CD4-positive, alpha-beta T cell treated with Interleukin-15 for 4 hours (primary cell): ENCODE measurements at regions not wholly inside any gene's neighbourhood (a gene's known extent, or its start where the extent isn't known, plus 50 kb on each side); places are given as distances from the start of the nearest gene placed in this dataset.

ENCODE experiments used
- DNase-seq: peaks from one replicate; pipeline ENCODE4 v3.0.0-alpha.2; 2020; ENCODE audit warnings: low spot score

DNA sequence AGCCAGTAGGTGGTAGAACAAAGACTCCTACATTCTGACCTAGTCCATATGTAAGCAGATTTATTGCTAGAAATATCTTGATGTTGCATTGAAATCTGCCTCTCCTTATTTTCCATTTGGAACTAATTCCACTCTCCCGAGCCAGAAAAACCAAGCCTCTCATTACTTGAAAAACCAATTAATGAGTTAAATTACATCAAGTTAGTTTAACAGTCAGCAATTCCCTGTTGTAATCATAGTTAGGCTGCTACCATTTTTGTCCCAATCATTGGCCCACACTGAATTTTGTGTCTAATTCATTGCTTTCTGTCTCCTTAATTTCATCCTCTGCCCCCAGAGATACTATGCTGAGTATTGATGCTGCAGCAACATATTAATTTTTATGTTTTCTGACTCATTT is 168.3 kb upstream of the TNP1 start:
- DNase-seq = no peak

DNA sequence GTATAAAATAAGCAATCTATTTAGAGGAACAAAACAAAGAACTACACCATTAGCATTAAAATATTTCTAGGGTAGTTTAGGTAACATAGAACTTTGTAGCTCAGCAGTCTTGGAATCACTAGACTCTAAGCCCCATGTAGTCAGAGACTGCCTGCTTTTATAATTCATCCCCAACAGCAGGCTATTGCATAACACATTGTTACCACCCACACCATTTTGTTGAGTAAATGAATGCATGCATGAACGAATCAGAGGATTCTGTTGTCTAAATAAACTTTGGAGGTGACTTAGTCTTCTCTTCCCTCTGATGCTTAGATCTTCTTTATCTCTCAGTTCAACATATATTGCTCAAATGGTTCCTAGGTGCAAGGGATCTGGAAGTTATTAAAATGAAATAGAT is 167.6 kb upstream of the TNP1 start:
- no peak for DNase-seq

DNA sequence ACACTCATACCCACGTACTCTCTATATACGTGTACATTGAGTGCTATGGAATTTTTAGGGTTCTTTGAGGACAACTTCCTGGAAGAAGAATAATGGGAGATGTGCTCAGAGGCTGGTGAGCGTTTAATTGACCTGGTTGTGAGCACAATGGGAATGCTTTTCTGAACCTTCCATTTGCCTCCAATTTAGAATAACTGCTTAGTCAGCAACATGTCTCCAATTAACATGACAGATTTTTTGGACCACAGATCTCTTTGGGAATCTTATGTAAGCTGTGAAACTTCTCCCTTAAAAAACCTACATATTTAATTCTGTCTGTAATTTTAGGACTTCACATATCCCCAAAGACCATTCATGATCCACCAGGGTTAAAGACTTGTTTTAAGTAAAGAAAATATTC is 166.7 kb upstream of the TNP1 start:
- no peak for DNase-seq

DNA sequence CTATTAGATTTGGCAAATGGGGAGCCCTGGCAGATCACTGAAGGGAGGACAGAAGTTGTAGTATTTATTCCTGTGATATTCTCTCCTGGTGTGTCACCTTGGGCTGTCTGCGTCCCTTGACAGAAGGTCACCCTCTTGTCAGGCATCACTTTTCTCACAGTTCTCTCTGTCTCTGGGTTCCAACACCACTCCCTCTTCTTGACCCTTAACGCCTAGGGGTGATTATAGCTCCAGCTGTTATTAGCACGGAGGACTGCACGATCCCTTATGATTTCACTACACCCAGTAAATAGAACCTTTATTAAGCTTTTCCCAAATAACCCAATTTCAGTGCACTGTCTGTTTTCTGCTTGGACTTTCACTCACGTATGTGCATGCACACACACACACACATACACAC is 166.3 kb upstream of the TNP1 start:
- no peak for DNase-seq

DNA sequence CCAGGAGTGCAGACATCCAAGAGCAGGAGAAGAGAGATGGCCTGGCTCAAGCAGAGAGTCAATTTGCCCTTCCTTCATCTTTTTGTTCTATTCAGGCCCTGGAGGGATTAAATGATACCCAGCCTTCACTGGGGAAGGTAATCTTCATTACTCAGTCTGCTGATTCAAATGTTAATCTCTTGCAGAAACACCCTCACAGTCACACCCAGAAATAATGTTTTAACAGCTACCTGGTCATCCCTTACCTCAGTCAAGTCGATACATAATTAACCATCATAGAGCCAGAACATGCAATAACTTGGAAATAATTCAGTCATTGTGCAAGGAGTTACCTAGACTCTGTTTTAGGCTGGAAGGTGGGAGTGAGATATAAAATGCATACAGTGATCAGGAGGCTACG is 163.7 kb upstream of the TNP1 start:
- no peak for DNase-seq

DNA sequence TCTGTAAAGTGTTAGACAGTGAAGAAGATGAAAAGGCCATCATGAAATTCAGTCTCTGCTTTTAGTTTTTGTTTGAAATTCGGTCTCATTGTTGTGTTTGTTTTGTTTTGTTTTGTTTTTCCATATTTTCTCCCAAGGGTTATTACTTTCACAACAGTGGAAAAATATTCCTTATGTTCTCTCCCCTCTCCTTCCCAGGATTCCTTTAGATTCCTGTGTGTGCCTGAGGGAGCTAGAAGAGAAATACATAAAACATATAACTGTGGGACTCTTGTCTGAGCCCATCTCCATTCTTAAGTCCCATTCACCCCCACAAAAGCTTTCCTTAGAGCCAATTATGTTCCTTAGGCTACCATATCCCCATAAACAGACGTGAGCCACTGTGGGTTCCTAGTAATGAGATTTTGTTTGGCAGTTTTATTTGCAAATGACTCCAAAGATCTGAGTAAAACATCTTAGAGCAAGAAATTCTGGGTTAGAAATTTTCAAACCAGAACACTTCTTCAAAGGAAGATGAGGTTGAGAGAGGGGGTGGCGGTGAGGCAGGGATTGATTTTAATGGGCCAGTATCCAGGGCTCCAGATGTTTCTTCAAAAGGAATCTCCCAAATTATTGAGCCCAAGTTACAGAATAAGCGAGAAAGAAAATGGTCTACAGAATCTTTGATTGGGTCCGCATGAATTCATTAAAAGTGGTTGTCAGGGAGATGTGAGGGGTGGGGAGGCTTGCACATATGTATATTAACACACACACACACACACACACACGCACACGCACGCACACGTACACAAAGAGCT is 157.8 kb upstream of the TNP1 start:
- DNase-seq = no peak

DNA sequence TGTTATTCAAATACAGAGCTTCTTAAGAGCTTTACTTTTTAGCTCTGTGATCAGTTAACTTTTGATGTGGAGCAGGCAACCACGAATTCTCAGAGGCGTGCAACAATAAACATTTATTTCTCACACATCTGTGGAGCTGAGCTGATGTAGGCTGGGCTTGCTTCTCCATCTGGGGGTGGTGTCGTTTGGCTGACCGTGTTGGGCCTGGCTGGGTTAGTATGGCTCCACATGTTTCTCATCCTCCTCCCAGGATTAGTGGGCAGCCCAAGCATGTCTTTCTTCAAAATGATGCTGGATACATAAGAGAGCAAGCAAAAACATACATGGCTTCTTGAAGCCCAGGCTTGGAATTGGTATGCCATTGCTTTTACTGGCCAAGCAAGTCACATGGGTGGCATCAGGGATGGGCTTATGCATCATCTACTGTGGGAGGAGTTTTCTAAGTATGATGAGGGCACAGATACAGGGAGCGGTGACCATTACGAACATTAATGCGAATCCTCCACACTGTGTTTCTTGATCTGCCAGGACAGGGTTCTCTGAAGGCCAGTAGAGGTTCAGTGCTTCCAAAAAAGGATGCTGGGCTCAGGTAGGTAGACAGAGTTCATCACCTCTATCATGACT is 157.0 kb upstream of the TNP1 start:
- no peak for DNase-seq

DNA sequence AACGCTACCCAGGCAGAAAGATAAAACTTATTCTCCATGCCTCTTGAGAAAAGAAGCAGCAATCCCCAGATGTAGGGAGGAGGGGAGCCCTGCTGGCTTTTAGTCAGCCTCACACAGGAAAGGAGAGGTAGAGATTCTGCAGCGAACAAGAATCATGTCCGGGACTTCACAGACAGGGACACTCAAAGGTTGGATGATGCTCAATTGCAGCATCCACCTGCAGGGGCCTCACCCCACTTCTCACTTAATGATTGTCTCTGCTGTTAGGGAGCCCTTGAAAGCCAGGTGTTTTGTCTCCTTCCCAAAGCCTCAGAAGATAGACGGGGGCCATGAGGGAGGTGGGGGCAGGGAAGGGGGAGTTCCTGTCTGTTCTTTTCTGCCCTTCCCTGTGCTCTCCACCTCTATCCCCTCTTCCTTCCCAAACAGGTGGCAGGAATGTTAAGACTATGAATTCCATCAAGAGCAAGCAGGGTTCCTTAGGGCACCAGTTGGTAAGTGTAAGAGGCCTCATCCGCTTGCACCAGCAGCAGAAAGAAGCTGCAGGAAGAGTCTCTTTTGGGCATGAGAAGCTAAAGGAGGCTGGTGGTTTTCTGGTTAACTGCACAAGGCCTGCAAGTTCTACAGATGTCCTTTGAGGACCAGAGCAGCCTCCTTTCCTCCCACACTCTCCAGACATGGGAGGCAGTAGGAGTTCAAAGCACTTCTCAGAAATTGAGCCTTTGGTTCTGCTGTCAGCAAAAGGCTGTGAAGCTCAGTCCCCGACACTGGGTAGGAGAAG is 154.7 kb upstream of the TNP1 start:
- DNase-seq = no peak

DNA sequence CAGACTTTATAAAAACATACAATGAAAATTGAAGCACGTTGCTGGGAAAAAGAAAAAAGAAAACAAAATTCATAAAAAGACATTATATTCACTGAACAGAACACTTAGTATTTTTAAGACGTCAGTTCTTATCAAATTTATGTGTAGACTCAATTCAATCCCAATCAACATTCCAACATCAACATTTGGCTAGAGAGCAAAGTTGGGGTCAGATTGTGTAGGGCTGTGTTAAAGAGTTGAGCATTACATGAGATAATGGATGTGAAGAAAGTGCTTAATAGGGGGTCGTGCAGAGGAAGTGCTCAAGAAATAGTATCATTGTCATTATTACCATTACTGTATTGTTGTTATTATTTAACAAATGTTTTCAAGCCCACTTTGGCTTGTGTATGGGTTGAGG is 154.1 kb upstream of the TNP1 start:
- DNase-seq = no peak

DNA sequence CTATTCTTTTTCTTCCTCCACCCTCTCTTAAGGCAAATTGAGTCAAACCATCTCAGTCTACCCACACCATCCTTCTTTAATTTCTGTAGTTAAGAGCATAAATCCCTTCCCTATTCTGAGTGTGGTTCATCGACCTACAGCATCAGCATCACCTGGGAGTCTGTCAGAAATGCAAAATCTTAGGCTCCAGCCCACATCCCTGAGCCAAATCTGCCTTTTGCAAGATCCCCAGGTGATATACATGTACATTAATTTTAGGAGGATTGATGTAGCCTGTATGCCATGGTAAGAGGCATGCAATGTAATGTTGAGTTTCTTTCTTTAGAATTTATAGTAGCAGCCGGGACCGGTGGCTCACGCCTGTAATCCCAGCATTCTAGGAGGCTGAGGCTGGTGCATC is 151.7 kb upstream of the TNP1 start:
- no peak for DNase-seq

DNA sequence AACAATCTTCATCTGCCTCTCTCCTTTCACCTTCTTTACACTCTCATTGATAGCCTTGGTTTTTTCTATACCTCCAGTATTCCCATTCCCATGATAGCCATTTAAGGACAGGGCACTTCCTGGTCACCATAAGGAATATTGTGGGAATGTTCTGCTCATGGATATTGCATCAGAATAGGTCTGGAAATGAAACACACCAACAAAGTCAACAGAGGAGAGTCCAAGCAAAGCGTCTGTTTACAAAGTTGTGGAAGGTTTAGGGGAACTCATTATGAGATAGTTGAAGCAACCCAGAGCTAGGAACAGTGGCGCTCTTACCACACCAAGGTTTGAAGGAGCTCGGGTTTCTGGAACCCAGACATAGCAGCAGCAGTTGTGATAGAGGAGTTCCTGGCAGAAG is 150.3 kb upstream of the TNP1 start:
- DNase-seq = no peak

DNA sequence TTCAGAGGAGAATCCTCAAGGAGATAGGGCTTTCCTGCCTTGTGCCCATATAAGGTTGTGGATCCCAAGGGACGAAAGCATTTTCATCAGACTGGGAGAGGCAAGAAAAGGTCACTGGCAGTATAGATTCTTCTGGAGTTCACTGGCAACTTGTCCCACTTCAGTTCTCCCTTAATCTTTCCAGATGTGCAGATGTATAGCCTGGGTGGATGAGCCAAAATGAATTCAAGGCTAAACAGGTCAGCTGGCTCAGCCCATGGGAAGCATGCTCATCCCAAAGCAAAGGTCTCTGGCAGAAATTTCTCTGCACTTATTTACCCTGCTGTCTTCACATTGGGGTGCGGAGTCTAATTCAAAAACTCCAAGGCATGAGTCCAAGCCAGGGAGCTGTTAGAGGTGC is 148.9 kb upstream of the TNP1 start:
- no peak for DNase-seq

DNA sequence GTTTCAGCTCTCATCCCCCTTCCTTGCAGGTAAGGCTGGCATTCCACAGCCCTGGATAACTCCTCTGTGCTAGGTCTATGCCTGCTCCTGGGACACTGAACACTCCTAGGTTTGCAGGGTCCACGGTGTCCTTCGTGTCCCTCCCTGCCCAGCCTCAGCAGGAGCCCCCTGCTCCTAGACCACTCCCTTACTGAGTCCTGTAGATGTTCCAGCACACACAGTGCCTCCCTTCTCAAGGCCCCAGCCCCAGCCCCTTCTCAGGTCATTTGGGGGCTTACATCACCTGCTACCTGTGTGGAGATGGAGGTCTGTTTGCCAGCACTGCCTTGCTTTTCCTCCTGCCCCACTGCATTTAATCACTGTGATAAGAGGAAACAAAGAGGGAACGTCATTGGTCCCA is 146.4 kb upstream of the TNP1 start:
- DNase-seq = no peak

DNA sequence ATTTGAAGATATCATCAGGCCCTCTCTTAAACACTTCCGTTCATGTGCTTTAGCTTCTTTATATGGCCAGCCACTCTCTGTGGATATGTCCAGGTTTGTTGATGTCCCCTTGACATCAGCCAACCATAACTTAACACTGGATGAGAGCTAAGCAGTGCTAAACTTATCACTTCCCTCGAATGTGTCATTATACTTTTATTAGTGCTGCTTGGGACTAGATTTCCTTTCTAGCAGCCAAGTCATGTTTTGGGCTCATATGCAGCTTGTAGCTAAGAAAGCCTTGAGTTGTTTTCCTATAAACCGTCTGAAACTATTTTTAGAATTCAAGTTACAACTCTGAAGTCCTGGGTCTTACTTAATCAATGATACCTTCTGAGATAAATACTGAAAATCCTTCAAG is 144.8 kb upstream of the TNP1 start:
- DNase-seq = no peak

DNA sequence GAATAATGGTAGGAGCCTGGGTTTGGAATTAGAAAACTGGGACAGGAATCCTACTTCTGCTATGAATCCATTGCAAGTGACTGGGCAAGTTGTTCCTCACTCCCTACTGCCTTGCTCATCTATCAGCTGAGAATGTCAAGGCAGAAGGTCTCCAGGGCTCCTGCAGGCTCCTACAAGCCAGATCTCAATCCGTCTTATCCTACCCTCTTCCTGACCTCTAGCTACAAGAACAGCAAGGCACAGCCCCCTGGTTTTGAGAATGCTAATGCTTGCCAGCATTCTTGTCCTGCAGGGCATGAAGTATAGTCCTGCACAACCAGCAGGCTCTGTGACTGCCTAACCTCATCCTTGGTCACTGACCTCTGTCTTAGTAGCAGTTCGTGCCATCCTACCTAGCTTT is 141.9 kb upstream of the TNP1 start:
- DNase-seq = no peak

DNA sequence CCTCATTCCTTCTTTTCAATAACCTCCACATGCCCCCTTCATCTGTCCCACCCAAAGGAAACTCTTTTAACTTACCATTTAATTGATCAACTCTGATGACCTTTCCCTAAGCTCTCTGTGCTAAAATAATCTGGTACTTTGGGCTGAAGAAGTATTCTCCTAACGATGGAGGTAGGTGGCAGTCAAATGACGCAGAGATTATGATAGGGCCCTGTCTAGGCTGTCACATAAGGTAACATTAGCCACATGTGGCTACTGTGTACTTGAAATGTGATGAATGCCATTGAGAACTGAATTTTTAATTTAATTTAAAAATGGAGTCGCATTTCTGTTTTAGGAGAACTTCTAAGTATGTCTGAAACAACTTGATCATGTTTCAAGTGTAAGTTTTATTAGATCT is 140.5 kb upstream of the TNP1 start:
- no peak for DNase-seq

DNA sequence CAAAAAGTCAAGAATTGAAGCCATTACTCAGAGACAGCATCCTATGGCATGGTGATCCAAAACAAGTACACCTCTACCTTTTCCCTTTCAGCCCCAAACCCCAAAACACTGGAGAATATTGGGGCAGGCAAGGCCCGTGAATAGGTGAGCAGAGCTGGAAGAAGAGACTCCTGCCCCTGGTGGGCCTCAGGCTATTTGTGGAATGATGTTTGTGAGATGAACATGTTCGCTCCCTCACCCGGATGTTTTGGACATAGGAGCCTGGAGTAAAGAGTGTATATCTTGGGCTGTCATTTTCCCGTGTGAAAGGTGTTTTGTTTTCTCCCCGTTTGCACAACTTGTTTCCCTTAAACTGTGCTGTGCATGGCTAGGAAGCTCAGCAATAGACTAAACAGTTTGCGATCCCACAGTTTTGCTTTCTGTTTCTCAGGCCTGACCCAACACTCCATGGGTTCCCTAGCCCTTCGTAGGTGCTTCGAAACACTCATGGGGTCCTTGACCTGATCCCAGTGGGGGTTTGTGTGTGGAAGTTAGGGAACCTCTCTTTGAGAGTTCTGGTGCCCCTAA is 136.5 kb upstream of the TNP1 start:
- no peak for DNase-seq

DNA sequence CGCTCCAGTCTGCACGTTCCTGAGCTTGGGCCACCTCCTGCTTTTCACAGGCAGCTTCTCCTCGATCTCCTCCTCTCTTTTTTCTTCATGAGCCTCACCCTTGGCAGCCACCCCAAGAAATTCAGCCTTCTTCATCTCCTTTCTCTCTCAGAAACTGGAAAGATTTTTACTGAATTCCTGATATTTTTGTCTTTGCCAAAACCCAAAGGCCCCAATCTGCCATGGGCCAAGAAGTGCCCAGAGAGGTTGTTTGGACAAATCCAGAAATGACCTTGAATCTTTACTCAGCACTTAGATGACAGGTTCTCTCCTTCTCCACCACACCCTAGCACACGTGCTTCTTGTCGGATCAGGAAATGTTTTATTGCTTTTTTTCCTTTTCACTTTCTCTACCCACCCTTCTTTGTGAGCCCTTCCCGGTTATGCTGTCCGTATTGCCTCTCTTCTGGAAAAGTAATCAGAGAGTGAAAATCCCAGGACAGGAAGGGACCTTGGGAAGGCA is 134.5 kb upstream of the TNP1 start:
- no peak for DNase-seq

DNA sequence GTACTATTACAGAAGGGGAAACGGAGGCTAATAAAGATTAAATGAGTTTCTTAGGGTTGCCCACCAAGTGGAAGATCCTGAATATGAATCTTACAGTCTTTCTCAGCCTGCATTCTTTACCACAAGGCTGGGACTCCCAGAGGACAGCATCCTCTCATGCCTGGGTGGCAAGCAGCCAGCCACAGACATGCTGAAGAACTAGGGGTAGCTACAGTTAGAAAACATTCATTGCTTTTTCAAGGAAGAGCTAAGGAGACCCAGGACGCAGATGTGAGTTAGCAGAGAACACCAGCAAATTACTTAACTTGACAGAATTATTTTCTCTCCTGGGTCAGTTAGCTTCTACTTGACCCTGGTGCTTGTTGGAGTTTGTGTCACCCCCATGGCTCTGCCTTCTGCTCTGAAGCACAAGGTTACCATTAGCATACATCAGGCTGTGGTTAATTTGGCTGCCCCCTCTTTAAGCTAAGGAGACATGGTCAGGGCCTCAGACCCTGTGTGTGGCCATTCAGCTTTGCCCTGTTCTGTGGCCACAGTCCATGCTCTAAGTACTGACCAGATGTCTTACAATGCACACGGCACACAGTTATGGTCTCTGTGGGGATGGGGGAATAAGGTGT is 132.3 kb upstream of the TNP1 start:
- DNase-seq = no peak

DNA sequence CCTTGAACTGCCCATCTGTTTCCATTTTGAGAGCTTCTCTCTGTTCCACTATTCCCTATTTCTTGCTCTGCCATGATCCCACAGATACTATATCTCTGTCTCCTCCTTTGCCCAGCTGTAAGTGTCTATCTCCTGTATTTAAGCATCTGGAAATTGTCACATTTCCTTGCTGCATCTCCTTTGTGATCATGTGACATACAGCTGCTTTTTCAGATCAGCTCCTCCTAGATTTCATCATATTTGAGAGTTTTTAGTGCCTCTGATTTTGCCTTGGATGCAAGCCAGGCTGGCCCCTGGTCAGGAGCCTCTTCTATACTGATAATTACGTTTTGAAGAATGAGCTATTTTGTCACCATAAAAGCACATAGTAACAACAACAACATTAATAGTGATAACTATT is 131.7 kb upstream of the TNP1 start:
- DNase-seq = no peak

DNA sequence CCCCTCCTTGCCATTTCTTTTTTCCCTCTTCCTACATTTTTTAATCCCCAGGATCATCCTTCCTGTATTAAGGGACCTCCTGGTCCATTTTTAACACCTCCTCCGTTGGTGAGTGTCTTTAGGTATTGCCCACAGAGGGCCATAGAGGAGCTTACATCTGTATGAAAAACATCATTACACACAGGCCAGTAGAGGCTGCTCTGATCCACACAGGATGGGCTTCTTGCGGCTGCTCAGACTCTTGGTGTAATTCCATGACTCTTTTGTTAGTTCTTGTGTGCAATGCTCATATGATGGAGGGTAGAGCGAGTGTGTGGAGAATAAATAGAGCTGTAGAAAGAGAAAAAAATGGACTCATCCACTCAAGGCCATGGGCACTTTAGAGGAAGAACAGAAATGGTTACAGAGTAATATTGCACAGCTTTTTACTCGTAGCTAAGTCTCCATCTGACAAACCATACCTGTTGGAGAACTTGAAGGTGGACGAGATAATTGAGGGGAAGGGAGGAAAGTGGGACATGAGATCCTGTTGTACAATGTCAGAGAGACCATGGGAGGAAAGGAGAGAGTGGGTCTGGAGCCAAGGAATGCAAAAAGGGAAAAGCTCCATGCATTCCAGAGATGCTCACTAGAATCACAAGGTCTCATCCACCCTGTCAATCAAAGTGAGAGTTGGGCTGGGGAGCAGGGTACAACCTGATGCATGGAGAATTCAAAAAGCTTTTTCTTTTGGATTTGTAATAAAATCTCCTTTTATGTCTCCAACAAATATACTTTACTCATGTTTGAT is 129.7 kb upstream of the TNP1 start:
- DNase-seq = no peak
